ENCODE measurements at regions not wholly inside any gene's neighbourhood (a gene's known extent, or its start where the extent isn't known, plus 50 kb on each side); places are given as distances from the start of the nearest gene placed in this dataset.
"Not testable (repeated sequence)": the region's sequence is repeated elsewhere in the genome, so short reads cannot be mapped to it uniquely, and the experiment has no call there.

- DNase-seq (peak in 2 of 5 donors; percentile 30 to 41), FAIRE-seq (no peak)
- TF ChIP-seq CTCF (IDR thresholded peaks at IDR 0.05; ENCODE audit: borderline replicate concordance, extremely low read depth, insufficient read depth), result no peak
Observed at GRCh38 chr15:77897896-77898406, 179.6 kb downstream of the TBC1D2B start.

GRCh38 chr15:77897113-77897895, 180.2 kb downstream of the TBC1D2B start:
- intact Hi-C loops (cut with DNase I); H3K4me3 ChIP-seq (ENCODE audit: low read length in 3 of 3); H3K36me3 ChIP-seq (ENCODE audit: control insufficient read depth in 2 of 3, insufficient read depth in 3 of 3, low read length in 3 of 3); H3K9me3 ChIP-seq (ENCODE audit: control insufficient read depth in 2 of 3, insufficient read depth in 1 of 3, low read length in 3 of 3); FAIRE-seq; H3K27me3 ChIP-seq (ENCODE audit: control insufficient read depth, insufficient read depth, low read length); H3K27ac ChIP-seq (ENCODE audit: low read depth in 2 of 2, low read length in 2 of 2); H3K9ac ChIP-seq (ENCODE audit: low read length in 3 of 3); H3K4me1 ChIP-seq (ENCODE audit: control insufficient read depth in 2 of 3, insufficient read depth in 2 of 3, low read depth in 1 of 3, low read length in 3 of 3): not testable (repeated sequence)
- peak in 2 of 5 donors; percentile 29 to 73 for DNase-seq

More at GRCh38 chr15:77897896-77898406, 179.6 kb downstream of the TBC1D2B start:
- no peaks in the 10 kb centered on the region for H3K36me3 ChIP-seq (ENCODE audit: control insufficient read depth in 2 of 3, insufficient read depth in 3 of 3, low read length in 3 of 3)
- H3K27me3 ChIP-seq (ENCODE audit: control insufficient read depth, insufficient read depth, low read length), result no peaks in the 10 kb centered on the region
- H3K4me1 ChIP-seq (ENCODE audit: control insufficient read depth in 2 of 3, insufficient read depth in 2 of 3, low read depth in 1 of 3, low read length in 3 of 3), result no peaks in the 10 kb centered on the region
- no peak overlapping the region for H3K4me3 ChIP-seq (ENCODE audit: low read length in 3 of 3)
- intact Hi-C loops (cut with DNase I), result no loop called here
- H3K27ac ChIP-seq (ENCODE audit: low read depth in 2 of 2, low read length in 2 of 2), result no peak overlapping the region
- no peak overlapping the region for H3K9ac ChIP-seq (ENCODE audit: low read length in 3 of 3)
- no peaks in the 10 kb centered on the region for H3K9me3 ChIP-seq (ENCODE audit: control insufficient read depth in 2 of 3, insufficient read depth in 1 of 3, low read length in 3 of 3)

GRCh38 chr15:77896147-77897112, 181.1 kb downstream of the TBC1D2B start:
- H3K4me1 ChIP-seq (ENCODE audit: control insufficient read depth in 2 of 3, insufficient read depth in 2 of 3, low read depth in 1 of 3, low read length in 3 of 3); H3K4me3 ChIP-seq (ENCODE audit: low read length in 3 of 3); H3K9ac ChIP-seq (ENCODE audit: low read length in 3 of 3); H3K27ac ChIP-seq (ENCODE audit: low read depth in 2 of 2, low read length in 2 of 2); H3K27me3 ChIP-seq (ENCODE audit: control insufficient read depth, insufficient read depth, low read length); intact Hi-C loops (cut with DNase I); FAIRE-seq; H3K36me3 ChIP-seq (ENCODE audit: control insufficient read depth in 2 of 3, insufficient read depth in 3 of 3, low read length in 3 of 3); H3K9me3 ChIP-seq (ENCODE audit: control insufficient read depth in 2 of 3, insufficient read depth in 1 of 3, low read length in 3 of 3): not testable (repeated sequence)
- DNase-seq, result peak in 2 of 5 donors; percentile 29 to 42

- H3K4me1 ChIP-seq (ENCODE audit: control insufficient read depth in 2 of 3, insufficient read depth in 2 of 3, low read depth in 1 of 3, low read length in 3 of 3), result no peaks in the 10 kb centered on the region
- DNase-seq (peak in 1 of 5 donors; percentile 28), FAIRE-seq (no peak)
- H3K4me3 ChIP-seq (ENCODE audit: low read length in 3 of 3), result no peak overlapping the region
- no peaks in the 10 kb centered on the region for H3K36me3 ChIP-seq (ENCODE audit: control insufficient read depth in 2 of 3, insufficient read depth in 3 of 3, low read length in 3 of 3)
- H3K9ac ChIP-seq (ENCODE audit: low read length in 3 of 3), result no peak overlapping the region
- H3K27ac ChIP-seq (ENCODE audit: low read depth in 2 of 2, low read length in 2 of 2), result no peak overlapping the region
- no peaks in the 10 kb centered on the region for H3K9me3 ChIP-seq (ENCODE audit: control insufficient read depth in 2 of 3, insufficient read depth in 1 of 3, low read length in 3 of 3)
- no peak for TF ChIP-seq CTCF (IDR thresholded peaks at IDR 0.05; ENCODE audit: borderline replicate concordance, extremely low read depth, insufficient read depth)
- intact Hi-C loops (cut with DNase I), result no loop called here
- H3K27me3 ChIP-seq (ENCODE audit: control insufficient read depth, insufficient read depth, low read length), result no peaks in the 10 kb centered on the region
Observed at GRCh38 chr15:77895742-77896141, 181.8 kb downstream of the TBC1D2B start.

GRCh38 chr15:77895145-77895544, 182.4 kb downstream of the TBC1D2B start:
- H3K36me3 ChIP-seq (ENCODE audit: control insufficient read depth in 2 of 3, insufficient read depth in 3 of 3, low read length in 3 of 3); H3K27ac ChIP-seq (ENCODE audit: low read depth in 2 of 2, low read length in 2 of 2); H3K4me1 ChIP-seq (ENCODE audit: control insufficient read depth in 2 of 3, insufficient read depth in 2 of 3, low read depth in 1 of 3, low read length in 3 of 3); H3K27me3 ChIP-seq (ENCODE audit: control insufficient read depth, insufficient read depth, low read length); intact Hi-C loops (cut with DNase I); H3K4me3 ChIP-seq (ENCODE audit: low read length in 3 of 3); H3K9me3 ChIP-seq (ENCODE audit: control insufficient read depth in 2 of 3, insufficient read depth in 1 of 3, low read length in 3 of 3); FAIRE-seq; H3K9ac ChIP-seq (ENCODE audit: low read length in 3 of 3): not testable (repeated sequence)
- DNase-seq, result peak in 2 of 5 donors; percentile 19 to 32

All from kidney (tissue), 13 donors.